SK-N-SH (cell line): ENCODE measurements at regions not wholly inside any gene's neighbourhood (a gene's known extent, or its start where the extent isn't known, plus 50 kb on each side); places are given as distances from the start of the nearest gene placed in this dataset.

Experiments
- CTCF ChIP-seq: fragments of 200-600 bp; sonication (generic); IDR thresholded peaks from 2 replicates; pipeline ENCODE4 v1.6.1; 2017; ENCODE audit warnings: antibody characterized with exemption, mild to moderate bottlenecking, moderate library complexity
- TAF1 ChIP-seq: IDR thresholded peaks from 2 replicates; pipeline ENCODE4 v1.6.1; 2012; ENCODE audit warnings: low read depth, mild to moderate bottlenecking, low read length, moderate library complexity, borderline replicate concordance

GRCh38 chr14:84493779-84494178 is 1036.2 kb upstream of the FLRT2 start:
- TF ChIP-seq CTCF, result peak; percentile 24
- no peak for TF ChIP-seq TAF1
